ENCODE measurements at regions not wholly inside any gene's neighbourhood (a gene's known extent, or its start where the extent isn't known, plus 50 kb on each side); places are given as distances from the start of the nearest gene placed in this dataset.

GRCh38 chr3:193773266-193774220, 180.5 kb downstream of the OPA1 start:
- Histone ChIP-seq H3K9me3 (ENCODE audit: control insufficient read depth, low read length) (no peaks in the 10 kb centered on the region), H3K4me3 (ENCODE audit: low read length) (no peak overlapping the region), H3K9ac (ENCODE audit: low read length) (no peak overlapping the region), H3K4me1 (ENCODE audit: control insufficient read depth, insufficient read depth, low read length) (no peaks in the 10 kb centered on the region), H3K36me3 (ENCODE audit: control insufficient read depth, insufficient read depth, low read length) (no peaks in the 10 kb centered on the region), H3K27me3 (ENCODE audit: control insufficient read depth, insufficient read depth, low read length) (no peaks in the 10 kb centered on the region)

- Histone ChIP-seq H3K9me3 (ENCODE audit: control insufficient read depth, low read length) (no peaks in the 10 kb centered on the region), H3K4me1 (ENCODE audit: control insufficient read depth, insufficient read depth, low read length) (no peaks in the 10 kb centered on the region), H3K27me3 (ENCODE audit: control insufficient read depth, insufficient read depth, low read length) (no peaks in the 10 kb centered on the region), H3K4me3 (ENCODE audit: low read length) (no peak overlapping the region), H3K9ac (ENCODE audit: low read length) (no peak overlapping the region), H3K36me3 (ENCODE audit: control insufficient read depth, insufficient read depth, low read length) (no peaks in the 10 kb centered on the region)
Measured at GRCh38 chr3:193774272-193774915, 181.4 kb downstream of the OPA1 start.

- no peak overlapping the region for H3K9ac ChIP-seq (ENCODE audit: low read length)
- H3K36me3 ChIP-seq (ENCODE audit: control insufficient read depth, insufficient read depth, low read length): no peaks in the 10 kb centered on the region
- H3K4me3 ChIP-seq (ENCODE audit: low read length): no peak overlapping the region
- H3K27me3 ChIP-seq (ENCODE audit: control insufficient read depth, insufficient read depth, low read length): no peaks in the 10 kb centered on the region
- no peaks in the 10 kb centered on the region for H3K9me3 ChIP-seq (ENCODE audit: control insufficient read depth, low read length)
- H3K4me1 ChIP-seq (ENCODE audit: control insufficient read depth, insufficient read depth, low read length): no peaks in the 10 kb centered on the region
Measured at GRCh38 chr3:193774916-193775285, 181.9 kb downstream of the OPA1 start.

GRCh38 chr3:193775421-193776077, 182.5 kb downstream of the OPA1 start:
- Histone ChIP-seq H3K36me3 (ENCODE audit: control insufficient read depth, insufficient read depth, low read length) (no peaks in the 10 kb centered on the region), H3K4me1 (ENCODE audit: control insufficient read depth, insufficient read depth, low read length) (peaks cover 2% of the 10 kb centered on the region), H3K9ac (ENCODE audit: low read length) (no peak overlapping the region), H3K27me3 (ENCODE audit: control insufficient read depth, insufficient read depth, low read length) (no peaks in the 10 kb centered on the region), H3K4me3 (ENCODE audit: low read length) (no peak overlapping the region), H3K9me3 (ENCODE audit: control insufficient read depth, low read length) (no peaks in the 10 kb centered on the region)

- Histone ChIP-seq H3K9ac (ENCODE audit: low read length) (no peak overlapping the region), H3K36me3 (ENCODE audit: control insufficient read depth, insufficient read depth, low read length) (no peaks in the 10 kb centered on the region), H3K4me1 (ENCODE audit: control insufficient read depth, insufficient read depth, low read length) (peaks cover 14% of the 10 kb centered on the region), H3K9me3 (ENCODE audit: control insufficient read depth, low read length) (no peaks in the 10 kb centered on the region), H3K4me3 (ENCODE audit: low read length) (no peak overlapping the region), H3K27me3 (ENCODE audit: control insufficient read depth, insufficient read depth, low read length) (no peaks in the 10 kb centered on the region)
Measured at GRCh38 chr3:193776626-193777358, 183.8 kb downstream of the OPA1 start.

- Histone ChIP-seq H3K4me3 (ENCODE audit: low read length) (no peak overlapping the region), H3K9me3 (ENCODE audit: control insufficient read depth, low read length) (no peaks in the 10 kb centered on the region), H3K36me3 (ENCODE audit: control insufficient read depth, insufficient read depth, low read length) (no peaks in the 10 kb centered on the region), H3K27me3 (ENCODE audit: control insufficient read depth, insufficient read depth, low read length) (no peaks in the 10 kb centered on the region), H3K4me1 (ENCODE audit: control insufficient read depth, insufficient read depth, low read length) (peaks cover 21% of the 10 kb centered on the region), H3K9ac (ENCODE audit: low read length) (no peak overlapping the region)
Measured at GRCh38 chr3:193777524-193777923, 184.5 kb downstream of the OPA1 start.

- no peaks in the 10 kb centered on the region for H3K36me3 ChIP-seq (ENCODE audit: control insufficient read depth, insufficient read depth, low read length)
- no peaks in the 10 kb centered on the region for H3K27me3 ChIP-seq (ENCODE audit: control insufficient read depth, insufficient read depth, low read length)
- H3K4me1 ChIP-seq (ENCODE audit: control insufficient read depth, insufficient read depth, low read length): peaks cover 30% of the 10 kb centered on the region
- H3K4me3 ChIP-seq (ENCODE audit: low read length): no peak overlapping the region
- no peak overlapping the region for H3K9ac ChIP-seq (ENCODE audit: low read length)
- H3K9me3 ChIP-seq (ENCODE audit: control insufficient read depth, low read length): no peaks in the 10 kb centered on the region
Measured at GRCh38 chr3:193778676-193779075, 185.7 kb downstream of the OPA1 start.

- H3K9me3 ChIP-seq (ENCODE audit: control insufficient read depth, low read length): no peaks in the 10 kb centered on the region
- H3K27me3 ChIP-seq (ENCODE audit: control insufficient read depth, insufficient read depth, low read length): no peaks in the 10 kb centered on the region
- H3K9ac ChIP-seq (ENCODE audit: low read length): no peak overlapping the region
Measured at GRCh38 chr3:193779933-193780332, 186.9 kb downstream of the OPA1 start.

GRCh38 chr3:193780397-193780796, 187.4 kb downstream of the OPA1 start:
- no peaks in the 10 kb centered on the region for H3K36me3 ChIP-seq (ENCODE audit: control insufficient read depth, insufficient read depth, low read length)
- no peak overlapping the region for H3K4me3 ChIP-seq (ENCODE audit: low read length)
- no peaks in the 10 kb centered on the region for H3K27me3 ChIP-seq (ENCODE audit: control insufficient read depth, insufficient read depth, low read length)
- H3K4me1 ChIP-seq (ENCODE audit: control insufficient read depth, insufficient read depth, low read length): peaks cover 30% of the 10 kb centered on the region
- no peaks in the 10 kb centered on the region for H3K9me3 ChIP-seq (ENCODE audit: control insufficient read depth, low read length)
- H3K9ac ChIP-seq (ENCODE audit: low read length): no peak overlapping the region

More at GRCh38 chr3:193779933-193780332, 186.9 kb downstream of the OPA1 start:
- H3K4me3 ChIP-seq (ENCODE audit: low read length): no peak overlapping the region
- peaks cover 30% of the 10 kb centered on the region for H3K4me1 ChIP-seq (ENCODE audit: control insufficient read depth, insufficient read depth, low read length)
- no peaks in the 10 kb centered on the region for H3K36me3 ChIP-seq (ENCODE audit: control insufficient read depth, insufficient read depth, low read length)

- H3K9ac ChIP-seq (ENCODE audit: low read length): no peak overlapping the region
- no peaks in the 10 kb centered on the region for H3K9me3 ChIP-seq (ENCODE audit: control insufficient read depth, low read length)
- no peaks in the 10 kb centered on the region for H3K36me3 ChIP-seq (ENCODE audit: control insufficient read depth, insufficient read depth, low read length)
- H3K27me3 ChIP-seq (ENCODE audit: control insufficient read depth, insufficient read depth, low read length): no peaks in the 10 kb centered on the region
- H3K4me3 ChIP-seq (ENCODE audit: low read length): no peak overlapping the region
- peaks cover 30% of the 10 kb centered on the region for H3K4me1 ChIP-seq (ENCODE audit: control insufficient read depth, insufficient read depth, low read length)
Measured at GRCh38 chr3:193780810-193781478, 187.9 kb downstream of the OPA1 start.

- H3K9me3 ChIP-seq (ENCODE audit: control insufficient read depth, low read length): no peaks in the 10 kb centered on the region
- no peaks in the 10 kb centered on the region for H3K27me3 ChIP-seq (ENCODE audit: control insufficient read depth, insufficient read depth, low read length)
- H3K4me1 ChIP-seq (ENCODE audit: control insufficient read depth, insufficient read depth, low read length): peaks cover 36% of the 10 kb centered on the region
- no peaks in the 10 kb centered on the region for H3K36me3 ChIP-seq (ENCODE audit: control insufficient read depth, insufficient read depth, low read length)
- H3K4me3 ChIP-seq (ENCODE audit: low read length): no peak overlapping the region
- H3K9ac ChIP-seq (ENCODE audit: low read length): no peak overlapping the region
Measured at GRCh38 chr3:193782276-193782647, 189.3 kb downstream of the OPA1 start.
